GM12891 (cell line): ENCODE measurements at regions not wholly inside any gene's neighbourhood (a gene's known extent, or its start where the extent isn't known, plus 50 kb on each side); places are given as distances from the start of the nearest gene placed in this dataset.

ENCODE experiments used
- DNase-seq: peaks from one replicate; pipeline ENCODE4 v3.0.0; 2011; ENCODE audit warnings: low spot score; ENCODE audit not compliant: insufficient read length
- FAIRE-seq: peaks from 2 replicates; lab custom pipeline; 2011; peaks lifted over from hg19 to GRCh38; lab: Jason Lieb, UNC
- PAX5 ChIP-seq: IDR thresholded peaks from 2 replicates; pipeline ENCODE4 v1.6.1; 2011; ENCODE audit warnings: low read length, moderate library complexity, mild to moderate bottlenecking; ENCODE audit not compliant: insufficient read depth, severe bottlenecking
- POLR2A ChIP-seq: IDR thresholded peaks from 2 replicates; pipeline ENCODE4 v1.6.1; 2011; ENCODE audit warnings: low read depth, low read length, control low read depth
- POLR2AphosphoS5 ChIP-seq: IDR thresholded peaks from 2 replicates; pipeline ENCODE4 v1.6.1; 2011; ENCODE audit warnings: low read depth, low read length, control low read depth
- POU2F2 ChIP-seq: IDR thresholded peaks from 2 replicates; pipeline ENCODE4 v1.6.1; 2011; ENCODE audit warnings: low read depth, mild to moderate bottlenecking, control low read depth, low read length, moderate library complexity
- SPI1 ChIP-seq: IDR thresholded peaks from 2 replicates; pipeline ENCODE4 v1.6.1; 2011; ENCODE audit warnings: low read depth, low read length, control low read depth
- TAF1 ChIP-seq: IDR thresholded peaks from 2 replicates; pipeline ENCODE4 v1.6.1; 2011; ENCODE audit warnings: low read depth, low read length, control low read depth

GRCh38 chr9:25913806-25914205 lies 235.6 kb upstream of the TUSC1 start:
- TF ChIP-seq POLR2AphosphoS5 (no peak), POU2F2 (no peak), SPI1 (no peak), TAF1 (no peak), POLR2A (no peak), PAX5 (no peak)
- DNase-seq, result no peak
- no peak for FAIRE-seq

DNA sequence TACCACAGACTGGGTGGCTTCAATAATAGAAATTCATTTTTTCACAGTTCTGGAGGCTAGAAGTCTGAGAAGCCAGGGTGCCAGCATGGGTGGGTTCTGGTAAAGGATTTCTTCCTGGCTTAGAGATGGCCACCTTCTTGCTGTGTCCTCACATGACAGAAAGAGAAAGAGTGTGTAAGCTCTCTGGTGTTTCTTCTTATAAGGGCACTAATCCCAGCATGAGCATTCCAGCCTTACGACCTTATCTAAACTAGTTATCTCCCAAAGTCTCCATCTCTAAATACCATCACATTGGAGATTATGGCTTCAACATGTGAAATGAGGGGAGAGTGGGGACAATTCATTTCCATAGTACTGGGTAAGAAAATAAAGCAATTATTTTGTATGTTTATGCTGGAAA lies 226.5 kb upstream of the TUSC1 start:
- DNase-seq (no peak), FAIRE-seq (no peak)
- TF ChIP-seq POU2F2, result no peak
- TF ChIP-seq PAX5, result no peak
- no peak for TF ChIP-seq TAF1
- TF ChIP-seq SPI1, result no peak
- TF ChIP-seq POLR2A, result no peak
- TF ChIP-seq POLR2AphosphoS5, result no peak

- FAIRE-seq (no peak), DNase-seq (no peak)
- TF ChIP-seq TAF1 (no peak), POLR2A (no peak), PAX5 (no peak)
Observed at GRCh38 chr9:25891527-25891926, 213.3 kb upstream of the TUSC1 start.

- FAIRE-seq (no peak), DNase-seq (no peak)
- TF ChIP-seq POLR2A (no peak), POLR2AphosphoS5 (no peak), POU2F2 (no peak), PAX5 (no peak), SPI1 (no peak), TAF1 (no peak)
Observed at GRCh38 chr9:25889661-25890060, 211.4 kb upstream of the TUSC1 start.

DNA sequence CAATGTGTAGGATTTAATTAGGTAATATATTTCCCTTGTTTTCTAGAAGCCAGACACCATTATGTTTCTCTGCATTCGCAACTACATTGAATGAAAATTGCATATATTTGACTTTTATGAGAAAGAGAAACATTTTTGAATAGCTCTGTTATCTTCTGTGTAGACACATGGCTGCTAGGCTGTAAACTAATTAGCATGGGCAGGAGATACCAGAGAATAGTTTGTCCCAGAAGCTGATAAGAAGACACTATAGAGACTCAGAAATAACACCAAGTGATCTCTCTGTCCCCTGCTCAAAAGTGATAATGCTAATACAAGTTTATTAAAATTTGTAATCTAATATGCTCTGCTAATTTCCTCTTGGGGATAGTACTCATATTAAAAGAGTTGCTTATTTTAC lies 198.0 kb upstream of the TUSC1 start:
- TF ChIP-seq POU2F2 (no peak), TAF1 (no peak), POLR2A (no peak), SPI1 (no peak), POLR2AphosphoS5 (no peak), PAX5 (no peak)
- FAIRE-seq, result no peak
- no peak for DNase-seq

- DNase-seq, result no peak
- no peak for TF ChIP-seq SPI1
- no peak for TF ChIP-seq TAF1
- TF ChIP-seq PAX5, result no peak
- no peak for TF ChIP-seq POLR2AphosphoS5
- no peak for TF ChIP-seq POLR2A
- no peak for TF ChIP-seq POU2F2
- no peak for FAIRE-seq
Observed at GRCh38 chr9:25864509-25864908, 186.3 kb upstream of the TUSC1 start.

GRCh38 chr9:25861421-25861820 lies 183.2 kb upstream of the TUSC1 start:
- TF ChIP-seq POLR2AphosphoS5 (no peak), SPI1 (no peak), TAF1 (no peak), POU2F2 (no peak), POLR2A (no peak)
- no peak for FAIRE-seq
- no peak for DNase-seq

GRCh38 chr9:25857147-25857546 lies 178.9 kb upstream of the TUSC1 start:
- TF ChIP-seq TAF1 (no peak), POLR2AphosphoS5 (no peak), POU2F2 (no peak), SPI1 (no peak), POLR2A (no peak), PAX5 (no peak)
- FAIRE-seq, result no peak
- no peak for DNase-seq

DNA sequence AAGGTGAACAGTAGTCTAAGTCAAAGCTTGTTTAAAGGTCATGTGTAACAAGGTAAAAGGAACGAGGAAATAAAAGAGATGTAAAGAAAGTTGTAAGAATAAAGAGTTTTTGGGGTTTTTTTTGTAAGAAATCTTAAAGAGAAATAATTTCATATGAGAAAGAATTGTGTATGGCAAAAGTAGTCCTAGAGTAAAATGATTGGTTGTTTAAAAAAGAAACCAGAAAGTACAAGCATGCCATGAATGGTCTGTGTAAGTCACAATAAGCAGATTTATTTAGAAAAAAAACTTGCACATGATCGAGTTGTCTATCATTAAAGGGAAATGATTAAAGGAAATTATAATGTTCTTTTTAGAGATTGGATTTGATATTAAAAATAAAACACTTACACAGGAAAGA lies 172.6 kb upstream of the TUSC1 start:
- FAIRE-seq (no peak), DNase-seq (no peak)
- TF ChIP-seq POLR2A, result no peak
- no peak for TF ChIP-seq PAX5
- TF ChIP-seq SPI1, result no peak
- TF ChIP-seq POU2F2, result no peak
- no peak for TF ChIP-seq TAF1
- TF ChIP-seq POLR2AphosphoS5, result no peak

DNA sequence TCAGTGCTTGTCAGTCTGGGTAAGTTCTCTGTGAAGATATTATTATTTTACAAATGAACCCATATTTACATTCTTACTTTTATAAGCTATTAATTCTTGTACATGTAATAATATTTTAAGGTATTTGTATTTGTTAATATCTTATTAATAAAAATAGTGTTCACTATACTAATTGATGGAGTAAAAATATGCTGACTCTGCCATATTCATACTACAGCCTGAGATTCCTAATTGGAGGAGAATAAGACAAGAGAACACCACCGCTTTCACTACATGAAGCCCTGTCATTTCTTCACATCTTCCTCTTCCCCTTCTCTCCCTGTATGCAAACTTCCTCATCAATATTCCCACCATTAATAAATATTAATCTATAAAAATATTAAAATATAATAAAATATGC lies 167.6 kb upstream of the TUSC1 start:
- TF ChIP-seq SPI1 (no peak), TAF1 (no peak), PAX5 (no peak), POLR2AphosphoS5 (no peak), POLR2A (no peak), POU2F2 (no peak)
- FAIRE-seq (no peak), DNase-seq (no peak)
